ENCODE measurements at regions not wholly inside any gene's neighbourhood (a gene's known extent, or its start where the extent isn't known, plus 50 kb on each side); places are given as distances from the start of the nearest gene placed in this dataset.

- no peak for DNase-seq (ENCODE audit: low read depth)
Observed at GRCh38 chr3:14312375-14312774, 90.0 kb upstream of the SLC6A6 start.

- no peak for DNase-seq (ENCODE audit: low read depth)
Observed at GRCh38 chr3:14317057-14317553, 85.3 kb upstream of the SLC6A6 start.

- no peak for DNase-seq (ENCODE audit: low read depth)
Observed at GRCh38 chr3:14318646-14319045, 83.8 kb upstream of the SLC6A6 start.

GRCh38 chr3:14319654-14320182 is 82.7 kb upstream of the SLC6A6 start:
- DNase-seq (ENCODE audit: low read depth), result peak; percentile 79

- no peak for DNase-seq (ENCODE audit: low read depth)
Observed at GRCh38 chr3:14320219-14320618, 82.2 kb upstream of the SLC6A6 start.

- peak; percentile 29 for DNase-seq (ENCODE audit: low read depth)
Observed at GRCh38 chr3:14322001-14322400, 80.4 kb upstream of the SLC6A6 start.

- DNase-seq (ENCODE audit: low read depth), result peak; percentile 34
Observed at GRCh38 chr3:14322667-14323295, 79.6 kb upstream of the SLC6A6 start.

GRCh38 chr3:14323401-14324223 is 78.8 kb upstream of the SLC6A6 start:
- DNase-seq (ENCODE audit: low read depth), result no peak

- DNase-seq (ENCODE audit: low read depth), result peak; percentile 82
Observed at GRCh38 chr3:14324224-14324944, 78.0 kb upstream of the SLC6A6 start.

GRCh38 chr3:14328422-14328821 is 74.0 kb upstream of the SLC6A6 start:
- DNase-seq (ENCODE audit: low read depth), result no peak

- DNase-seq (ENCODE audit: low read depth), result peak; percentile 62
Observed at GRCh38 chr3:14329116-14329830, 73.1 kb upstream of the SLC6A6 start.

- no peak for DNase-seq (ENCODE audit: low read depth)
Observed at GRCh38 chr3:14329842-14330241, 72.6 kb upstream of the SLC6A6 start.

- no peak for DNase-seq (ENCODE audit: low read depth)
Observed at GRCh38 chr3:14330508-14330907, 71.9 kb upstream of the SLC6A6 start.

GRCh38 chr3:14331251-14331650 is 71.2 kb upstream of the SLC6A6 start:
- DNase-seq (ENCODE audit: low read depth), result no peak

- DNase-seq (ENCODE audit: low read depth), result no peak
Observed at GRCh38 chr3:14332392-14332791, 70.0 kb upstream of the SLC6A6 start.

- DNase-seq (ENCODE audit: low read depth), result no peak
Observed at GRCh38 chr3:14333215-14333614, 69.2 kb upstream of the SLC6A6 start.

- DNase-seq (ENCODE audit: low read depth), result no peak
Observed at GRCh38 chr3:14333621-14334020, 68.8 kb upstream of the SLC6A6 start.

- DNase-seq (ENCODE audit: low read depth), result no peak
Observed at GRCh38 chr3:14334136-14334535, 68.3 kb upstream of the SLC6A6 start.

GRCh38 chr3:14334936-14335335 is 67.5 kb upstream of the SLC6A6 start:
- DNase-seq (ENCODE audit: low read depth), result no peak

- no peak for DNase-seq (ENCODE audit: low read depth)
Observed at GRCh38 chr3:14335774-14336748, 66.3 kb upstream of the SLC6A6 start.
